SJSA1 (cell line): ENCODE measurements at regions not wholly inside any gene's neighbourhood (a gene's known extent, or its start where the extent isn't known, plus 50 kb on each side); places are given as distances from the start of the nearest gene placed in this dataset.
"Not testable (repeated sequence)": the region's sequence is repeated elsewhere in the genome, so short reads cannot be mapped to it uniquely, and the experiment has no call there.

Source experiments
- DNase-seq, 2 experiments: peaks; one replicate each; pipeline ENCODE4 v3.0.0-alpha.2; 2015 to 2020; ENCODE audit warnings: low spot score in 2 of 2, low read depth in 1 of 2
- H3K27ac ChIP-seq: fragments of 250-450 bp; sonication (Bioruptor Pico); 2 replicates; pipeline ENCODE4 v1.5.1; 2020; ENCODE audit warnings: mild to moderate bottlenecking, moderate library complexity
- H3K27me3 ChIP-seq: fragments of 250-450 bp; sonication (Bioruptor Pico); replicated peaks from 2 replicates; pipeline ENCODE4 v1.5.1; 2020; ENCODE audit warnings: mild to moderate bottlenecking, moderate library complexity
- H3K36me3 ChIP-seq: fragments of 250-450 bp; sonication (Bioruptor Pico); 2 replicates; pipeline ENCODE4 v1.5.1; 2020; ENCODE audit warnings: mild to moderate bottlenecking
- H3K4me1 ChIP-seq: fragments of 250-450 bp; sonication (Bioruptor Pico); replicated peaks from 2 replicates; pipeline ENCODE4 v1.6.1; 2021; ENCODE audit warnings: mild to moderate bottlenecking
- H3K4me3 ChIP-seq: fragments of 250-450 bp; sonication (Bioruptor Pico); 2 replicates; pipeline ENCODE4 v1.5.1; 2020; ENCODE audit warnings: mild to moderate bottlenecking
- H3K9me3 ChIP-seq: fragments of 250-450 bp; sonication (Bioruptor Pico); replicated peaks from 2 replicates; pipeline ENCODE4 v1.5.1; 2020; ENCODE audit warnings: mild to moderate bottlenecking

DNA sequence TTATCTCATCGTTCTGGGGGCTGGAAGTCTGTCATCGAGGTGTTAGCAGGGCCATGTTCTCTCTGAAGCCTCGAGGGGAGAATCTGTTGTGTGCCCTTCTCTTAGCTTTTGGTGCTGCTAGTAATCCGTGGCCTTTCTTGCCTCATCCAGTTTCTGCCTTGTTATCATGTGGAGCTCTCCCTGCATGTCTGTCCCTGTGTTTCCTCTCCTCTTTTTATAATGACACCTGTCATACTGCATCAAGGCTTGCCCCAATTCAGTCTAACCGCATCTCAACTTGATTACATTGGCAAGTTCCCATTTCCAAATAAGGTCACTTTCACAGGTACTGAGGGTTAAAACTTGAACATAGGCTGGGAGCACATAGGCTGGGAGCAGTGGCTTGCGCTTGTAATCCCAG, 82.6 kb upstream of the CNIH3 start:
- H3K9me3 ChIP-seq: no peaks in the 10 kb centered on the region
- H3K4me3 ChIP-seq: no peak overlapping the region
- no peak for DNase-seq
- H3K36me3 ChIP-seq: no peaks in the 10 kb centered on the region
- peaks cover 15% of the 10 kb centered on the region for H3K4me1 ChIP-seq
- no peaks in the 10 kb centered on the region for H3K27me3 ChIP-seq
- H3K27ac ChIP-seq: no peak overlapping the region

DNA sequence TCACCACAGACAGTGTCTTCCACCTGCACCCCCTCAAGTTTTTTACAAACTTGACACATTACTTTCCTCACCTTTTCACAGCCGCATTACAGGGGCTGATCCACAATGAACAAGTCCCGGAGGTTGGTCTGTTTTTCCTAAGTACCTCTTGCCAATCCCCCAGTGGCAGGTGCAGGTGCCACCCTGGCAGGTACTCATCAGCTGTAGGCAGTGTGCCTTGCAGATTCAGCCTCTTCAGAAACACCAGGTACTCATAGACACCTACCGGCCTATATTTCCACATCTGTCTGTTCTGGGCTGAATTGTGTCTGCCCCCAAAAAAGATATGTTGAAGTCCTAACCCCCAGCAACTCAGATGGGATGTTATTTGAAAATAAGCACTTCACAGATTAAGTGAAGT, 81.4 kb upstream of the CNIH3 start:
- Histone ChIP-seq H3K27me3 (no peaks in the 10 kb centered on the region), H3K36me3 (no peaks in the 10 kb centered on the region), H3K4me3 (no peak overlapping the region), H3K9me3 (no peaks in the 10 kb centered on the region), H3K4me1 (peaks cover 4% of the 10 kb centered on the region), H3K27ac (no peak overlapping the region)
- no peak for DNase-seq

DNA sequence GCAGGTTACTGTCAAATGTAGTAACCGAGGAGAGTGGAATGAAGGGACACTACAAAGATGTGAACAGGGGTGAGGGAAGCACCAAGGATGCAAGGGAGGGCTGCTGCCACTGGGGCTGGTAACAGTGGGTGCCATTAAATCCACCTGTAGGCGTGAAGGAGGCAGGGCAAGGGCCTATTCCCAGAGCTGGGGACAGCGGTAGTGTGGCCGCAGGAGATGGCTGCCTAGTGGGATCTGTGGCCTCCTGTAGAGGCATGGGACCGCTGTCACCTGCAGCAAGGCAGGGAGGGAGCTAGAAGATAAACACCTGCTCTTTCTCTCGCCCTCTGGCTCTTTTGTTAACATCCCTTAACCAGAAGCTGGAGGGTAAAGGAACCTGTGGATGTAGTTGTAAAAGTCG, 80.5 kb upstream of the CNIH3 start:
- Histone ChIP-seq H3K4me1 (peaks cover 10% of the 10 kb centered on the region), H3K27ac (no peak overlapping the region), H3K27me3 (no peaks in the 10 kb centered on the region), H3K36me3 (no peaks in the 10 kb centered on the region), H3K9me3 (no peaks in the 10 kb centered on the region), H3K4me3 (no peak overlapping the region)
- DNase-seq: no peak

DNA sequence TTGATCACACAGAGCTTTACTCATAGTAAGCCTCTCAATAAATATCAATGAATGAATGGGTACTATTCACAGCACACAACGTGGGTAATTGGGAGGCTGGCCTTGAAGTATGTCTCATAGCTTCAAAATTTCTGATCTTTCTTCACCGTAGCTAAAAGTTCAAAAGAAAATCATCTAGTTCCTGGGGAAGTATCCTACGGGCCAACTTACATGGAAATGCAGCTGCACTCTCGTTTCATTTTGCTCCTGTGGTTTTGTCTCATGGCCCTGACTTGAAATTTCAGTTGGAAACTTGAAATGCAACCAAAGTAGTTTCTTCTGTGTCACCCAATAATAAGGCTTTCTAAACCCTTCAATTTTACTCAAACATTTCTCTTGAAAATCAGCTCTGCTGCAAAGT, 76.1 kb upstream of the CNIH3 start:
- H3K27ac ChIP-seq: no peak overlapping the region
- no peak overlapping the region for H3K4me3 ChIP-seq
- peaks cover 51% of the 10 kb centered on the region for H3K4me1 ChIP-seq
- DNase-seq: no peak
- H3K27me3 ChIP-seq: no peaks in the 10 kb centered on the region
- no peaks in the 10 kb centered on the region for H3K36me3 ChIP-seq
- H3K9me3 ChIP-seq: no peaks in the 10 kb centered on the region

DNA sequence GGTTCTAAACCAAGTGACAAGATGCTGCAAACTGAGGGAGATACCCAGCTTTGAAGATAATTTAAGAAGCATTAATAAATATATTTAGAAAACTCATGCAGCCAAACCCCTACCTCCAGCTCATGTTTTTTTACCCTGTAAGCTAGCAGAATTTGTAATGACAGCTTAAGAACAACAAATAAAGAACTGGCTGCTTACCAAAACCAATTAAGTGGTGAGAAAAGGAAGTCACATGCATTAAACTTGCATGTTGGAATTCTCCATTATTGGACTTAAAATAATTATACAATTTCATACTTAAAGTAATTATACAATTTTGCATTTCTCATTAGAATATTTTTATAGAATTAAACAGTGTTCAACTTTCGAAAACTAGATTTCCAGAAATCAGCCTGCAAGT, 75.6 kb upstream of the CNIH3 start:
- no peak for DNase-seq
- no peak overlapping the region for H3K27ac ChIP-seq
- H3K4me1 ChIP-seq: peaks cover 54% of the 10 kb centered on the region
- H3K4me3 ChIP-seq: no peak overlapping the region
- no peaks in the 10 kb centered on the region for H3K9me3 ChIP-seq
- H3K27me3 ChIP-seq: no peaks in the 10 kb centered on the region
- no peaks in the 10 kb centered on the region for H3K36me3 ChIP-seq

DNA sequence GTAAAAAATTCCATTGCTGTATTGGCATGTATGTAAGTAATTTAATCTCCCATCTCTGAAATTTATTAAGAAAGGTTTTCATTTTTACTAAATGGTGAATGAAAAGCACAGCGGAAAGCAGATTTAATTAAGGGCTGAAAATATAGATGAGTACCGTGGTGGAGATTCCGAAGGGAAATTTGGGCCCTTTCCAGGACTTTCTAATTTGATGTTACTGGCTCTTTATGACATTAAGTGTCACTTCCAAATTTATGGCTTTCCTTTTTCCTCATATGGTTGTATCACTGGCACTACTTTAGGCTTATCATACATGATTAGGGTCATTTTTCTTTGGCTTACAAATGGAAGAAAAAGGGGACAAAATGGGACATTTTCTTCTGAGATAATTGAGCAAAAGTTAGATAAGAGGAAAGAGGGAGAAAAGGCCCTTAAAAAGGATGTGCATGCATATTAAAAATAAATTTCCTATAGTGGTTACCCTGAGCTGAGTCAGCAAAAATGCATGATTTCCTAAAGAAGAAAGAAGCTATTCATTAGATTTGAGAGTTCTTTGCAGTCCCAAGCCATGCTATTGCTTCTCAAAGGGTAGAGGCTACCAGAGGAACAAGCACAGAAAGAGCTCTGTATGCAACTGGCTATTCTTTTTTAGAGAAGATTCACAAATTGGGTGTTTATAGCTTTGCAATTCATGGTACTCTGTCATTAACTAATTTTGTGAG, 74.9 kb upstream of the CNIH3 start:
- peak overlapping the region; percentile 98 for H3K27ac ChIP-seq

DNA sequence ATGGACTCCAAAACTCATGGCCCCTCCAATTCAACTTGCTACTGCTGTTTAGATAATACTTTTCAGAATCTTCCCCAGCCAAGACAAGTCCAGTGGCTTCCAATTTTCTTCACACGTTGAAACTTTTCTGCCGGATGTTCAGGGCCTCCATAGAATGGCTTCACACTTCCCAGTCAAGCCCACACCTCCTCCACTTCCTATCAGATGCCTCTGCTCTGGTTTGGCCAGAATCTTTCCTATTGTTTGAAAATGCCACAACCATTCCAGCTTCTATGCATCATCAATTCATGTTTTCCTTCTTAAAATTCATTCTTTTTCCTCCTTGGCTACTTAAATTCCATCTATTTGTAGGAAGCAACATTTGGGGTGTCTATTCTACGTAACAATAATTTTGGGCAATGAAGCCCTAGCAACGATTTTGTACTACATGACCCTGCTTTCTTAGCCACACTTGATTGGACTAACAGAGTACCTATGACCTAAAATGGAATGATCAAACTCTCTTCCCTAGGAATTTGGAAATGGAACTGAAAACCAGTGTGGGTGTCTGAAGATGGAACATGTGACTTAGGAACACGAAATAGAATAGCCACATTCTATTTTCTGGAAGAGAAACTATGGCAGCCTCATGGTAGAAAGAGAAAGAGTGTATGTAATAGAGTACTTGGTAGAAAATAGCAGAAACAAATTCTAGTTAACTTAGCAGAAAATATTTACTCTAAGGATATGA, 74.1 kb upstream of the CNIH3 start:
- Histone ChIP-seq H3K4me3 (no peak overlapping the region), H3K9me3 (no peaks in the 10 kb centered on the region), H3K4me1 (peaks cover 54% of the 10 kb centered on the region), H3K36me3 (no peaks in the 10 kb centered on the region), H3K27ac (peak overlapping the region; percentile 98), H3K27me3 (no peaks in the 10 kb centered on the region)
- DNase-seq: peak; percentile 75 to 78

More for the DNA sequence above, 74.9 kb upstream of the CNIH3 start:
- no peak for DNase-seq
- Histone ChIP-seq H3K4me1 (peaks cover 54% of the 10 kb centered on the region), H3K27me3 (no peaks in the 10 kb centered on the region), H3K4me3 (no peak overlapping the region), H3K36me3 (no peaks in the 10 kb centered on the region), H3K9me3 (no peaks in the 10 kb centered on the region)

DNA sequence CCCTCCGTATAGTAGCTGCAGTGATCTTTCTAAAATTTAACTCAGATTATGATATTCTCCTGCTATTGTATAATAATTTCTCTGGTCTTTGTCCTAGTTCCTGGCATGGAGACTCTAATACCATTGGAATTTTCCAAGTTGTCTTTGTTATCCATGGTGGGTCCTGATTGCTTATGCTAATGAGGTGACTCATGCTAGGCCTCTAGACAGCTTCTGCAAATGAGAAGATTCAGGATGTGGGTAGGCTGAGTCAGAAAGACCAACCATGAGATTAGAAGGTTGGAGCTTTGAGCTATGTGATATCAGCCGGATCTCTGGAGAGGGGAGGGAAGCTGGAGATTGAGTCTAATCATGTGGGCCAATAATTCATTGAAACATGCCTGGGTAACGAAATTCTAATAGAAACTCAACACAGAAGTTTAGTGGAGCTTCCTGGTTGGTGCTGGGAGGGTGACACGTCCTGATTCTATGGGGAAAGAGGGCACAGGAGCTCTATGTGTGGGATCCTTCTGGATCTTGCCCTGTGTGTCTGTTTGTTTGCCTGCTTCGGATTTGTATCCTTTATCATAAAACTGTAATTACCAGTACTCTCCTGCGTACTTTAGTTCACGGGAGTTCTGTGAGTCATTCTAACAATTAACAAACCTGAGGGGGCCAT, 73.2 kb upstream of the CNIH3 start:
- Histone ChIP-seq H3K36me3 (no peaks in the 10 kb centered on the region), H3K27ac (peak overlapping the region; percentile 98), H3K4me3 (no peak overlapping the region), H3K27me3 (no peaks in the 10 kb centered on the region), H3K9me3 (no peaks in the 10 kb centered on the region), H3K4me1 (peaks cover 54% of the 10 kb centered on the region)
- peak; percentile 92 to 99 for DNase-seq

DNA sequence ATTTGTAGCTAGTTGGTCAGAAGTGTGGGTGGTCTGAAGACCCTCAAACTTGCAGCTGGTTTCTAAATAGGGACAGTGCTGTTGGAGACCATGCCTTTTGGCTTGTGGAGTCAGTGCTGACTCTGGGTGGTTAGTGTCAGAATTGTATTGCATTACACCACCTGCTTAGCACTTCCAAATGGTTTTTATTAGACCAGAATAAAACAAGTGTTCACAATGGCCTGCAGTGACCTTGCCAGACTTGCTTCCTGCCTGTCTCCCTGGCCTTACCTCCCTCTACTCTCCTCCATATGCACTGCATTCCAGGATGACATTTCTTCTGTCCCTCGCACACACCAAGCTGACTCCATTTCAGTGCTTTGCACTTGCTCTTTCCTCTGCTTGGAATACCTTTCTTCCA, 72.7 kb upstream of the CNIH3 start:
- H3K4me3 ChIP-seq: no peak overlapping the region
- no peaks in the 10 kb centered on the region for H3K36me3 ChIP-seq
- peak overlapping the region; percentile 98 for H3K27ac ChIP-seq
- no peaks in the 10 kb centered on the region for H3K27me3 ChIP-seq
- peaks cover 54% of the 10 kb centered on the region for H3K4me1 ChIP-seq
- peak in 1 of 2 experiments; percentile 76 for DNase-seq
- no peaks in the 10 kb centered on the region for H3K9me3 ChIP-seq

DNA sequence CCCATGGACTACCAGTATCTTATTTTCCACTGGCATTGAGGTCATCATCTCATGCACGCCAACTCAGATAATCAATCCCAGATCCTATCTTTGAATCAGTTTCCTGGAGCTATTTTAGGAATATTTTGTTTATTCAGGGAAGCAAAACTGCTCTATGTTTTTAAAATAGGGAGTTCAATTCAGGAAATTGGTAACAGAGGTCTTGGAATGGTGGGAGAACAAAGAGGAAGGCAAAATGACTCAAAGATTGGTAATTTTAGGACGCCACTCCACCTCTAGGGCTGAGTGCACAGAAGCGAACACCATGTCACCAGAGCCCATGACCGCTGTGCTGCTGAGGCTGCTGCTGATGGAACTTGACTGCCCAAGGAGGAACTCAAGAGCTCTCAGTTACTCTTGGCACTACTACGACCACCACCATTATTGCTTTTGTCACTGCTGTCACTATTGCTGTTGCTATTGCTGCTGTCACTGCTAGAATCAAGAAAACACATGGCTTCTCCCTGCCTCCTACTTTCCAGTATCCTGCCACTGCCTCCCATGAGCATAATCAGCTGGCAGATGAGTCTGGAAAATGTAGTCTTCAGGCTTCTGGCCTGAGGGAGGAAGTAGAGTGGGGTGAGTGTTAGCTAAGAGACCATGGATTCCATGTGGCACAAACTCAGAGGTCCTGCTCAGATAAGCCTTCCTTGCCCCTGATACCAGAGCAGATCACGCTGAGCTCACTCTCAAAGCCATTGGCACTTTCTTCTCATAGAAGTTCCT, 71.6 kb upstream of the CNIH3 start:
- DNase-seq: no peak
- H3K9me3 ChIP-seq: no peaks in the 10 kb centered on the region
- no peak overlapping the region for H3K4me3 ChIP-seq
- H3K4me1 ChIP-seq: peaks cover 54% of the 10 kb centered on the region
- no peaks in the 10 kb centered on the region for H3K27me3 ChIP-seq
- H3K27ac ChIP-seq: peak overlapping the region; percentile 98
- H3K36me3 ChIP-seq: no peaks in the 10 kb centered on the region

DNA sequence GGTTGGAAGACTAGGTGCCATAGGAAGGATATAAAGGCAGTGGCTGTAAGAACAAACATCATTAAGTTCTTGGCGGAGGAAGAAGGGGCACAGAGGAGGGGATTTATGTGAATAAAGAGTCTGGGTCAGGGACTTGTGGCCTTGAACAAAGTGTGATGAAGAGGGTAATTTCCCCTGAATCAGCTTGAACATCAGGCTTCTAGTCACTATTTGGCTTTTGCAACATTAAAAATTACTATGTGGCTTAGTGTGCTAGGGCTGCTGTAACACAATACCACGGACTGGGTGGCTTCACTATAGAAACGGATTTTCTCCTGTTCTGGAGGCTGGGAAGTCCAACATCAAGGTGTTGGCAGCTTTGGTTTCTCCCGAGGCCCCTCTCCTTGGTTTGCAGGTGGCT, 70.5 kb upstream of the CNIH3 start:
- H3K9me3 ChIP-seq: no peaks in the 10 kb centered on the region

DNA sequence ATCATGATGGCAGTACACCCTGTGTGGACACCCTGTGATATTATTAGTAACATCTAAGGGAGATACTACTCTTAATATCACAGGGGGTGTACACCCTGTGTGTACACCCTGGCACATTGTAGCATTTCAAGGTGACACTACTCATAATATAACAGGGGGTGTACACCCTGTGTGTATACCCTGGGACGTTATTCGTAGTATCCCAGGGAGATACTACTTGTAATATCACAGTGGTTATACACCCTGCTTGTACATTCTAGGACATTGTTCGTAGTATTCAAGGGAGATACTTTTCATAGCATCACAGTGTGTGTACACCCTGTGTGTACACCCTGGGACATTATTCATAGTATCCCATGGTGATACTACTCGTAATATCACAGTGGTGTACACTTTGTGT, 67.4 kb upstream of the CNIH3 start:
- Histone ChIP-seq H3K4me3 (no peak overlapping the region), H3K36me3 (no peaks in the 10 kb centered on the region), H3K27ac (no peak overlapping the region), H3K27me3 (no peaks in the 10 kb centered on the region), H3K4me1 (peaks cover 15% of the 10 kb centered on the region), H3K9me3 (no peaks in the 10 kb centered on the region)
- DNase-seq: no peak

More for the DNA sequence above, 70.5 kb upstream of the CNIH3 start:
- Histone ChIP-seq H3K36me3 (no peaks in the 10 kb centered on the region), H3K4me3 (no peak overlapping the region), H3K27ac (no peak overlapping the region), H3K27me3 (no peaks in the 10 kb centered on the region), H3K4me1 (peaks cover 44% of the 10 kb centered on the region)
- DNase-seq: no peak

DNA sequence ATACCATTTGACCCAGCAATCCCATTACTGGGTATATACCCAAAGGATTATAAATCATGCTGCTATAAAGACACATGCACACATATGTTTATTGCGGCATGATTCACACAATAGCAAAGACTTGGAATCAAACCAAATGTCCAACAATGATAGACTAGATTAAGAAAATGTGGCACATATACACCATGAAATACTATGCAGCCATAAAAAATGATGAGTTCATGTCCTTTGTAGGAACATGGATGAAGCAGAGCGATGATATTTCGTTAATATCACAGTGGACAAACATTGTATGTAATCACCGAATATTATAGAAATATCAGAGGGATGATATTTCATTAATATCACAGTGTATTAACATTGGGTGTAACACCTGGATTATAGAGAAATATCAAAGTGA, 64.9 kb upstream of the CNIH3 start:
- H3K4me1 ChIP-seq, H3K27ac ChIP-seq, H3K27me3 ChIP-seq, H3K36me3 ChIP-seq, H3K9me3 ChIP-seq, H3K4me3 ChIP-seq, DNase-seq: not testable (repeated sequence)

DNA sequence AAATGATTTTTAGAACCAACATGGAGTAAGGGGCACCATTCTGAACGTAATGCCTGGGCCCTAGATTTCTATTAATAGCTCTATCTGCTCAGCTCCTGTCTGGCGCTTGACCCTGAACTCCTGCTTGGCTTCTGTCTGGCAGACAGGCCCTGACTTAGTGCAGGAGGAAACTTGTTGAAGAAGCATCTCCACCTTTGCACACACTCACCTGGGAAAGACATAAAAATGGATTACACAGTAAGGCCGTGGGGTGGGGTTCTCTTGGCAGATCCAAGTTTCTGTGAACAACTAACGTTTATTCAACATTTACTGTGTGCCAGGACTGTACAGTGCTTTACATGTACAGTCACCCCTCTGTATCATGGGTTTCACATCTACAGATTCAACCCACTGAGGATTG, 62.1 kb upstream of the CNIH3 start:
- Histone ChIP-seq H3K27ac (no peak overlapping the region), H3K27me3 (no peaks in the 10 kb centered on the region), H3K9me3 (no peaks in the 10 kb centered on the region), H3K36me3 (no peaks in the 10 kb centered on the region), H3K4me3 (no peak overlapping the region), H3K4me1 (no peaks in the 10 kb centered on the region)
- no peak for DNase-seq
